GM18507 (cell line): ENCODE measurements at regions not wholly inside any gene's neighbourhood (a gene's known extent, or its start where the extent isn't known, plus 50 kb on each side); places are given as distances from the start of the nearest gene placed in this dataset.

Experiments
- DNase-seq: peaks from one replicate; pipeline ENCODE4 v3.0.0; 2011; ENCODE audit warnings: low read depth; ENCODE audit not compliant: insufficient read length; ENCODE audit errors: extremely low spot score
- FAIRE-seq: peaks from 2 replicates; lab custom pipeline; 2011; peaks lifted over from hg19 to GRCh38; lab: Jason Lieb, UNC

GRCh38 chr4:62865261-62865660, 1544.0 kb downstream of the TECRL start:
- DNase-seq (no peak), FAIRE-seq (no peak)

- no peak for DNase-seq
- FAIRE-seq, result no peak
Observed at GRCh38 chr4:62849696-62850095, 1559.6 kb downstream of the TECRL start.

- FAIRE-seq (no peak), DNase-seq (no peak)
Observed at GRCh38 chr4:62835631-62836030, 1573.6 kb downstream of the TECRL start.

- no peak for FAIRE-seq
Observed at GRCh38 chr4:62822306-62822705, 1586.9 kb downstream of the TECRL start.

GRCh38 chr4:62816566-62816965, 1592.7 kb downstream of the TECRL start:
- DNase-seq, result no peak
- no peak for FAIRE-seq

More at GRCh38 chr4:62822306-62822705, 1586.9 kb downstream of the TECRL start:
- no peak for DNase-seq

- FAIRE-seq (no peak), DNase-seq (no peak)
Observed at GRCh38 chr4:62814510-62815047, 1594.7 kb downstream of the TECRL start.

GRCh38 chr4:62806816-62807215, 1602.4 kb downstream of the TECRL start:
- FAIRE-seq (no peak), DNase-seq (no peak)

- FAIRE-seq, result no peak
- no peak for DNase-seq
Observed at GRCh38 chr4:62804075-62804474, 1603.9 kb downstream of the ADGRL3 start.

- no peak for FAIRE-seq
- DNase-seq, result no peak
Observed at GRCh38 chr4:62797221-62797620, 1597.1 kb downstream of the ADGRL3 start.

GRCh38 chr4:62791386-62791785, 1591.3 kb downstream of the ADGRL3 start:
- DNase-seq, result no peak
- no peak for FAIRE-seq

- DNase-seq, result no peak
- FAIRE-seq, result no peak
Observed at GRCh38 chr4:62771983-62772557, 1571.9 kb downstream of the ADGRL3 start.

- DNase-seq (no peak), FAIRE-seq (no peak)
Observed at GRCh38 chr4:62740296-62740695, 1540.2 kb downstream of the ADGRL3 start.

- FAIRE-seq (no peak), DNase-seq (no peak)
Observed at GRCh38 chr4:62717154-62717553, 1517.0 kb downstream of the ADGRL3 start.

- FAIRE-seq (no peak), DNase-seq (no peak)
Observed at GRCh38 chr4:62711575-62711974, 1511.4 kb downstream of the ADGRL3 start.

- DNase-seq (no peak), FAIRE-seq (no peak)
Observed at GRCh38 chr4:62709618-62710252, 1509.6 kb downstream of the ADGRL3 start.

- FAIRE-seq, result no peak
- DNase-seq, result no peak
Observed at GRCh38 chr4:62706423-62706822, 1506.3 kb downstream of the ADGRL3 start.

GRCh38 chr4:62683799-62684566, 1483.9 kb downstream of the ADGRL3 start:
- DNase-seq, result no peak
- FAIRE-seq, result no peak

GRCh38 chr4:62676962-62677361, 1476.8 kb downstream of the ADGRL3 start:
- no peak for DNase-seq
- no peak for FAIRE-seq

- DNase-seq (no peak), FAIRE-seq (no peak)
Observed at GRCh38 chr4:62670514-62670913, 1470.4 kb downstream of the ADGRL3 start.

- FAIRE-seq (no peak), DNase-seq (no peak)
Observed at GRCh38 chr4:62661821-62662220, 1461.7 kb downstream of the ADGRL3 start.

- DNase-seq (no peak), FAIRE-seq (no peak)
Observed at GRCh38 chr4:62656006-62656405, 1455.9 kb downstream of the ADGRL3 start.
